GM19099 (cell line): ENCODE measurements at regions not wholly inside any gene's neighbourhood (a gene's known extent, or its start where the extent isn't known, plus 50 kb on each side); places are given as distances from the start of the nearest gene placed in this dataset.

Source experiments
- POLR2A ChIP-seq: IDR thresholded peaks from 3 replicates; pipeline ENCODE4 v1.6.1; 2011; ENCODE audit warnings: low read depth; ENCODE audit not compliant: insufficient read length; ENCODE audit errors: extremely low read depth

DNA sequence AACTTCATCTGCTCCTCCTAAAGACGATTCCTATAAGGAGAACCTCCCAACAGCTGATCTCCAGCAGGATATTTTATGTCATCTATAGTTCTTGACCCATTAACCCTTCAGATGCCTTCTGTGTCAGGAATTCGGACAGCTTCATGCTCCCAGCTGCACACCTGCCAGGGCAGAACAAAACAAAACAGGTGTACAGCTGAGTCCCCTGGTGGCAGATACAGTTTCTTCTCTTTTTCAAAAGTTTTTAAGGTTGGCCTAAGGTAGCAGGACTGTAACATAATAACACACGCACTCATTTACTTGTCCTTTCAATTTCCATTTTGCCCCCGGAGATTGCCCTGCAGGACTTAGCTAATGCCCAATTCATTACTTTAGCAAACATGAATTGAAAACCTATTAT lies 218.3 kb downstream of the S1PR1 start:
- no peak for TF ChIP-seq POLR2A

DNA sequence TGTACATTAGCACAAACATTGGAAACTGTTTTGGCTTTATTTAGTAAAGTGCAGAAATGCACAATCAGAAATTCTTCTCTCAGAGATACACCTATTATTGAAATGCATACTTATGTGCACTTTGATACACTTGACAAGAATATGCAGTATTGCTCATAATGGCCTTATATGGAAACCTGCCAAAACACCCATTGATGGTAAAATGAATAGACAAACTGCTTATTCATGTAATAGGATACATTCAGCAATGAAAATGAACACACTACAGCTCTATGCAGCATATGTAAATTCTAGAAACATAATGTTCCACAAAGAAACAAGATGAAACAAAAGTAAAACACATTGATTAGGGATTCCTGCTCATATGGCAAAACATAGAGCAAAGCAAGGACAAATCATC lies 223.9 kb downstream of the S1PR1 start:
- no peak for TF ChIP-seq POLR2A

DNA sequence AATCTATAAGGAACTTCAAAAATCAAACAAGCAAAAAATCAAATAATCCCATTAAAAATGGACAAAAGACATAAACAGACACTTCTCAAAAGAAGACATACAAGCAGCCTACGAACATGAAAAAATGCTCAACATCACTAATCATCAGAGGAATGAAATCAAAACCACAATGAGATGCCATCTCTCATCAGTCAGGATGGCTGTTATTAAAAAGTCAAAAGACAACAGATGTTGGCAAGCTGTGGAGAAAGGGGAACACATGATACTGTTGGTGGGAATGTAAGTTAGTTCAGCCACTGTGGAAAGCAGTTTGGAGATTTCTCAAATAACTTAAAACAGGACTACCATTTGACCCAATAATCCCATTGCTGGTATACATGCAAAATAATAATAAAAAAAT lies 226.4 kb downstream of the S1PR1 start:
- no peak for TF ChIP-seq POLR2A

DNA sequence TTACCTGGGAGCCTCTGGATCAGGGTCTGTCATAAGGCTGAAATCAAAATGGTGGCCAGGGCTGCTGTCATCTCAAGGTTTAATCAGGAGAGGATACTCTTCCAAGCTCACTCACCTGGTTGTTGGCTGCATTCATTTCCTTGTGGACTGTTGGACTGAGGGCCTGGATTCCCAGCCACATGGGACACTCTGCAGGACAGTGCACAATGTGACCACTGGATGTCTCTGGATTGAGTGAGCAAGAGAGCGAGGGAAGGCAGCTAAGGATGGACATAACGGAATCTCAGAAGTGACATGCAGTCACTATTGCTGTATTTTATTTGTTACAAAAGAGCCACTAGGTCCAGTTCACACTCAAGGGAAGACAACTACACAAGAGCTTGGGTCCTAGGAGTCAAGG lies 229.1 kb downstream of the S1PR1 start:
- TF ChIP-seq POLR2A: no peak

DNA sequence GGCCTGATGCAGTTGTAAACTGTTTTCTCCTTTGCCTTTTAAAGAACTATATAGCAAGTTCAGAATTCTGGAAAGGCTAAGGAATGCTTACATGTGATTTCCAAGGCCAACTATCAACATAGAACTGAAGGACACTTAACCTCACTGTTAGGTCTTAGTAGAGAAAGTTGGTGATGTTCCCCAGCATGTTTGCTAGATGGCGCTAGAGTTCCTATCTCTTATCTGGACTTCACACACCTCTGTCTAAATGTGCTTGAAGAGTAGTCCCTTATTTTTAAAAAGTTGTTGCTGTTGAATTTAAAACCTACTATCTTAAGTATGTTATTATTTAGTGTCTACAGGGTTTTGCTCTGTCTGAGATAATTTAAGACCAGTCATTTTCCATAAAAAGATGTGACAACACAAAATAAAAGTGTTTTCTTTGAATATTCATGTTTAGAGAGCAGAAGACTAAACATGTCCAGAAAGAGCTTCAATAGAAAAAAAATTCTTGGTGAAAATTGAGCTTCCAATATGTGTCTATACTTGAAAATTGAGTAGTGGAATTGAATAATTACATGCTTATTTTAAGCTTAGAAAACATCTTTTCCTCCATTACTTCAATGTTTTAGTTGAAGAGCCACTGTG lies 237.3 kb downstream of the S1PR1 start:
- TF ChIP-seq POLR2A: no peak

DNA sequence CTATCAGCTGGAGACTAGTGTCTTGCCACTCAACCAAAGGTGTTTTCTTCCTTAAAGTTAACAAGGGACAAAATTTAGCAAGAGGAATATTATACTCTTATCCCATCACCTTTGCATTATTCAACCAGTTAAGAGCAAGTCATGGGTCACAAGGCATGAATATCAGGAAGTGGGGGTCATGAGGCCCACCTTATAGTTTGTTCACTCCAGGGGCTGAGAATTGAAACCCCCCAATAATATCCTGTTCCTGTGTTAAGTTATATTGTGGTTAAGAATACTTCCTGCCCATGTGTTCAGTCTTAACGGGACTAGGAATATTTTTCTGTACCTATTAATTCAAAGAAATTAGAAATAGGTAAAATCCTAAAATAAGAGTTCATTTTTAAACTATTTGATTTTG lies 239.7 kb downstream of the S1PR1 start:
- TF ChIP-seq POLR2A: no peak

DNA sequence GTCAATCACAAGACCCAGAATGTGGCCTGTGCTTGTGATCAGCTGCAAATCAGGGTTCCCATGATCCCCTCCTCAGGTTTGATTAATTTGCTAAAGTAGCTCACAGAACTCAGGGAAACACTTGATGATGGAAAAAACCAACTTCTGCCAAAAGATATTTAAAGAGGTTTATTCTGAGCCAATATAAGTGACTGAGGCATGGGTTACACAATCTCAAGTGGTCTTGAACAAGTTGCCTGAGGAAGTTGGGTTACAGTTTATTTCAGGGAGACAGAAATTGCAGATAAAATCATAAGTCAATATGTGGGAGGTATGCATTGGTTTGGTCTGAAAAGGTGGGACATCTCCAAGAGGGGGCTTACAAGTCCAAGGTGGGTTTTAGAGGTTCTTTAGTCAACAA lies 243.1 kb downstream of the S1PR1 start:
- no peak for TF ChIP-seq POLR2A

DNA sequence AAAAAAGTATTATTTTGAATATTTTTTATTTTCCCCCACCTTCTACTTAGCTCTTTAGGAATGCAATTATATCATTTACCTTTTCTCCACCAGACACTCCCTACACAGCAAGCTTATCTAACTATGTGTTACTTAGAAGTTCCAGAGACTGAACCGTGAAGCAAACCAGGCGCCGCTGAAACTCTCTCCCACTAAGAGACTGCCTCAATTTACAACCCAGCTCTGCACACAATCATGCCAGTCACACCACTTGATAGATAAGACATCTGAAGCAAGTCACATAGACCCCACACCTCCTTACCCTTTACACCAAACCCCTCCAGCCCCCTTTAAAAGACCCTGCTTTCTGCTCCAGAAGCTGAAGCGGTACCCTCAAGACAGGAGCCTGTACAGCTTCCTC lies 245.5 kb downstream of the S1PR1 start:
- TF ChIP-seq POLR2A: no peak

DNA sequence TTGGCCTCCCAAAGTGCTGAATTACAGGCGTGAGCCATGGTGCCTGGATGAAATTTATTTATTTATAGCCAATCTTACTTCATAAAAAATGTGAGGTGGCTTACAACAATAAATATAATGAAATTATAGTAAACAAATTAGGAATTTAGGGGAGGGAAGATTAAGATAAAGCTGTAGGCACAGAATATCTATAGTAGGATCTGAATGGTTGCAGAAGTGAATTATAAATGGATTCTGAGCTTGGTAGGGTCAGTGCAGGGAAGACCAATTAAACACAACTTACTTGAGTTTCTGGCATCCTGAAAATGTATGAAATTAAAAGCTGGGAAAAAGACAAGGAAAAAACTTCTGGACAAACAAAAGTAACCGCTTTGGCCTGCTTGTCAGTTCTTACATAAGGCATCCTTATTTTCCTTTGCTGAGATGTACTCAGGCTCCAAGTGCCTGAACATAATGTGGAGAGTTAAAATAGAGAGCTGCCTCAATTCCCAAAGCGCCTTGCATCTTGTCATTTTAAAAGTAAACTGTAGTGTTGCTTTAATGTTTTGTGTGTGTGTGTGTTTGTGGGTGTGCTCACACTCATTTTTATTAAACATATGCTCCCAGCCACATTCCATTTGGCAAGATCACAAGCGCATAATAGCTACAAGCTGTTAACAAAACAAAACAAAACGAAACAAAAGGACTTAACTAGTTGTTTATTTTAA lies 247.3 kb downstream of the S1PR1 start:
- TF ChIP-seq POLR2A: no peak

DNA sequence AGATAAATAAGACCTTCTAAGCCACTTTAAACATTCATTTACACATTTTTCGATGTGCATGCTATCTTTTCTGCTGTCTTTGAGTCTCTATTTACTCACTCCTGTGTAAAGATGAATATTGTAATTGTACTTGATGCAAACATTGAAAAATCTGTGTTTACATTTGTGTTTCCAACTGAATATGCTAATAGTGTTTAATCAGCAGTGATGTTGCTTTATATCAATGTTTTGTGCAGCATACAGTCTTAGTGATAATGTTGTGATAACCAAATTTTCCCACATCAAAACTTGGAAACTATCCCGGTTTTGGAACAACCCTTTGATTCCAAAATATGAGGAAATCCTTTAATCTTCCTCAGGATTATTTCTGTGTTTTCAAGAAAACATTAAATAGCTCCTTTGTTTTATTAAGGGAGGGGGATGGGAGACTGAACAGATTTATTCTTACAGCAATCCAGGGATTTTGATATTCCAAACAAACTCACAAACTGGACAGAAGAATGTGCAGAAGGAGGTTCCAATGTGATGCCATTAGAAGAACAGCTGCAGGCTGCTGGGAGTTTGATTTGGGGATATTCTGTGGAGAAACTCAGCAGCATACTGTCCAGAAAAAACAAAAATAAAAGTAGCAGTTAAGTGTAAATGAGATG lies 248.0 kb downstream of the S1PR1 start:
- no peak for TF ChIP-seq POLR2A

DNA sequence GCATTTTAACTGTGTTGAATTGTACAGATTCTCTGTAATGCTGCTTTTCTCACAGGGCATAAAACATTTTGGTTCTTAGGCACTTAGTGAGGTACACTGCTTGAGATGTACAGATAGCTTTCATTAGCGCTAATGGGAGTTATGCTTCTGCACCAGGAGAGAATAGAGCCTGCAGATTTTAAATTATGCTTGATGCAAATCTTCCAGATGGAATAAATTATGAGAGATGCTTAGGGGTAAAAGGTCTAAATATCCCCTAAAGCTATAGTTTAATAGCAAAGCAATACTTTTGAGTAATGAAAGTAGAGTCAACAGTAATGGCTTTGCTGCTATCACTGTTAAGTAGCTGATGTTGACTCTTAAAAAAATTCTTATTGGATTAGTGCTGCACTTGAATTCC lies 248.9 kb downstream of the S1PR1 start:
- no peak for TF ChIP-seq POLR2A

DNA sequence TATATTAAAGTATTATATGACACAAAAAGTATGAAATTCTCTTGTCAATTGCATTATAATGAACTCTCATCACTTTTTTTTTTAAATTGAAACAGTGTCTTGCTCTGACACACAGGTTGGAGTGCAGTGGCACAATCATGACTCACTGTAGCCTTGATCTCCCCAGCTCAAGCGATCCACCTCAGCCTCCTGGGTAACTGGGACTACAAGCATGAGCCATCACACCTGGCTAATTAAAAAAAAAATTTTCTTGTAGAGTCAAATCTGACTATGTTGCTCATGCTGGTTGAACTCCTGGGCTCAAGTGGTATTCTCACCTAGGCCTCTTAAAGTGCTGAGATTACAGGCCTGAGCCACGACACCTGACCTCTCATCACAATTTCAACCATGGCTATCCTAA lies 259.3 kb downstream of the S1PR1 start:
- no peak for TF ChIP-seq POLR2A

DNA sequence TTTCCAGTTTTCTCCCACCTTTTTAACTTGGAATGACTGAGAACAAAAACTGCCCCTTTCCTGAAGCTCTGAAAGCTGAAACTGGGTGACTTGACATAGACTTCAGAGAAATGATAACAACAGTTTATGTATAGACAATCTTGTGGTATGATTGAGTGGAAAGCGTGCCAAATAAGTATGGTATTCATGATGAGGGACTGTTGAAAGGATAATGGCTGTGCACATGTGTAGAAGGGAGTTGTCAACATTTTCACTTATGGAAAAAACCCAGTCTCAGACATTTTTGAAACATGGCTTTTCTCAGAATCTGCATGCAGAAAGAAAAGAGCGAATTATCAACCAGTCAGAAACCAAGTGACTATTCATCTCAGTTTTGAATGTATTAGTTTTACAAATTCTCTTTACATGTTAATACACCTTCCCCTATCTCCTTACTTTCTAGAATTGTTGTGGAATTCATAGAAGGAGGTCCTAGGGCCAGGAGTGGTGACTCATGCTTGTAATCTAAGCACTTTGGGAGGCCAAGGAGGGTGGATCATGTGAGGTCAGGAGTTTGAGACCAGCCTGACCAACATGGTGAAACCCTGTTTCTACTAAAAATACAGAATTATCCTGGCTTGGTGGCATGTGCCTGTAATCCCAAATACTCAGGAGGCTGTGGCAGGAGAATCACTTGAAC lies 261.2 kb downstream of the S1PR1 start:
- TF ChIP-seq POLR2A: no peak

DNA sequence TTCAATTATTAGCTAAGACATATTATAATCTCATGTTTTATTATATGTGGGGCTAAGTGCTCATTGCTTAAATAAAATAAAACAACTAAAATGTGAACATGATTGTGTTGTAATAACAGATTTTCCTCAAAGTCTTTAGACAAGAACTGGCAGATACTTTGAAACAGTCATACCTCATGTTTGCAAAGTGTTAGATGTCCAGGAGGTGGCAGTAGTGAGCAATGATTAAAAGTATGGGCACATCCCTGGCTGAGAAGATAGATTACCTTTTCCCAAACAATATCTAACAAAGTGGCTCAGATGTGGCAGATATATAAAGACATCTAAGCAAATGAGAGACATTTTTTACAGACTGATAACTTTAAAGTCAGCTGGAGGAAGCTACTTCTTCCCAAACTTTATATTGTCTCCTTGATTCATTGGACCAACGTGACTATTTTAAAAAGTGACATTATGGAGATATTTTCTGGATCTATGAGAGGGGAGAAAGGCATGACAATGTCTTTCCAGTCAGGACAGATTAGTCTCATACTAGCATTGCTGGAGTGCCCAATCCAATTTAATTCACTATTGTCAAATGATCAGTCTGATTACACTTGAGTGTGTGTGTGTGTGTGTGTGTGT lies 269.8 kb downstream of the S1PR1 start:
- no peak for TF ChIP-seq POLR2A

DNA sequence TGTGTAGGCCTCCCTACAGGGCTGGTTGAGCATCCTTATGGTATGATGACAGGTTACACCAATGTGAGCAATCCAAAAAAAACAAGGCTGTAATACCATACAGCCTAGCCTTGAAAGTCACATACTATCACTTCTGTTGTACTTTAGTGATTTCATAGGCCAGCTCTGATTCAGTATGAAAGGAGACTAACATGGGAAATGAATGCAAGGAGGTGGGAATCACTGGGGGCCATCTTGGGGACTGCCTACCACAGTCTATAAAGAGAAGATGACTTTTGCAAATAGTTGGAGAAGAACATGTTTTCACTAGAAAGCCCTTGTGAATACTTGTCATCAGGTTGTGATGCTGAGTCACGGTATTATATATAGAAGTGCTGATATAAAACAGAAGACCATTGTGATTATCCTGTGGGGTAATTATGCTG lies 270.7 kb downstream of the S1PR1 start:
- TF ChIP-seq POLR2A: no peak
